ENCODE measurements at regions not wholly inside any gene's neighbourhood (a gene's known extent, or its start where the extent isn't known, plus 50 kb on each side); places are given as distances from the start of the nearest gene placed in this dataset.

- Histone ChIP-seq H3K9ac (ENCODE audit: low read depth, low read length) (no peak overlapping the region), H3K4me2 (ENCODE audit: low read length) (no peak overlapping the region), H3K27me3 (ENCODE audit: control insufficient read depth, insufficient read depth, low read length) (peaks cover 86% of the 10 kb centered on the region)
These were observed 50.4 kb upstream of the CTNNBL1 start for GRCh38 chr20:37643400-37643799.

GRCh38 chr20:37642246-37642645, 51.6 kb upstream of the CTNNBL1 start:
- Histone ChIP-seq H3K27me3 (ENCODE audit: control insufficient read depth, insufficient read depth, low read length) (peaks cover 87% of the 10 kb centered on the region), H3K4me2 (ENCODE audit: low read length) (no peak overlapping the region), H3K4me1 (ENCODE audit: control insufficient read depth, insufficient read depth, low read length) (no peaks in the 10 kb centered on the region), H3K9me3 (replicated peaks; ENCODE audit: low read length) (no peaks in the 10 kb centered on the region), H3K4me3 (ENCODE audit: low read length) (no peak overlapping the region), H3K9ac (ENCODE audit: low read depth, low read length) (no peak overlapping the region), H3K36me3 (ENCODE audit: insufficient read depth, low read length) (no peaks in the 10 kb centered on the region)

More at GRCh38 chr20:37643400-37643799, 50.4 kb upstream of the CTNNBL1 start:
- Histone ChIP-seq H3K4me3 (ENCODE audit: low read length) (no peak overlapping the region), H3K9me3 (replicated peaks; ENCODE audit: low read length) (no peaks in the 10 kb centered on the region), H3K4me1 (ENCODE audit: control insufficient read depth, insufficient read depth, low read length) (no peaks in the 10 kb centered on the region), H3K36me3 (ENCODE audit: insufficient read depth, low read length) (no peaks in the 10 kb centered on the region)

GRCh38 chr20:37640600-37641561, 52.9 kb upstream of the CTNNBL1 start:
- no peaks in the 10 kb centered on the region for H3K4me1 ChIP-seq (ENCODE audit: control insufficient read depth, insufficient read depth, low read length)
- H3K27me3 ChIP-seq (ENCODE audit: control insufficient read depth, insufficient read depth, low read length) = peaks cover 84% of the 10 kb centered on the region
- no peak overlapping the region for H3K4me3 ChIP-seq (ENCODE audit: low read length)
- no peak overlapping the region for H3K4me2 ChIP-seq (ENCODE audit: low read length)
- no peaks in the 10 kb centered on the region for H3K9me3 ChIP-seq (replicated peaks; ENCODE audit: low read length)
- H3K36me3 ChIP-seq (ENCODE audit: insufficient read depth, low read length) = no peaks in the 10 kb centered on the region
- H3K9ac ChIP-seq (ENCODE audit: low read depth, low read length) = no peak overlapping the region

GRCh38 chr20:37638527-37638926, 55.3 kb upstream of the CTNNBL1 start:
- H3K4me1 ChIP-seq (ENCODE audit: control insufficient read depth, insufficient read depth, low read length) = no peaks in the 10 kb centered on the region
- no peaks in the 10 kb centered on the region for H3K36me3 ChIP-seq (ENCODE audit: insufficient read depth, low read length)
- H3K9me3 ChIP-seq (replicated peaks; ENCODE audit: low read length) = no peaks in the 10 kb centered on the region
- no peak overlapping the region for H3K9ac ChIP-seq (ENCODE audit: low read depth, low read length)
- H3K4me2 ChIP-seq (ENCODE audit: low read length) = no peak overlapping the region
- H3K4me3 ChIP-seq (ENCODE audit: low read length) = no peak overlapping the region
- H3K27me3 ChIP-seq (ENCODE audit: control insufficient read depth, insufficient read depth, low read length) = peaks cover 69% of the 10 kb centered on the region

GRCh38 chr20:37636977-37637376, 56.9 kb upstream of the CTNNBL1 start:
- Histone ChIP-seq H3K9me3 (replicated peaks; ENCODE audit: low read length) (no peaks in the 10 kb centered on the region), H3K36me3 (ENCODE audit: insufficient read depth, low read length) (no peaks in the 10 kb centered on the region), H3K4me1 (ENCODE audit: control insufficient read depth, insufficient read depth, low read length) (no peaks in the 10 kb centered on the region), H3K27me3 (ENCODE audit: control insufficient read depth, insufficient read depth, low read length) (peaks cover 62% of the 10 kb centered on the region), H3K4me2 (ENCODE audit: low read length) (no peak overlapping the region), H3K4me3 (ENCODE audit: low read length) (no peak overlapping the region), H3K9ac (ENCODE audit: low read depth, low read length) (no peak overlapping the region)

GRCh38 chr20:37636212-37636975, 57.4 kb upstream of the CTNNBL1 start:
- no peak overlapping the region for H3K9ac ChIP-seq (ENCODE audit: low read depth, low read length)
- no peak overlapping the region for H3K4me3 ChIP-seq (ENCODE audit: low read length)
- H3K4me1 ChIP-seq (ENCODE audit: control insufficient read depth, insufficient read depth, low read length) = no peaks in the 10 kb centered on the region
- peaks cover 62% of the 10 kb centered on the region for H3K27me3 ChIP-seq (ENCODE audit: control insufficient read depth, insufficient read depth, low read length)
- H3K4me2 ChIP-seq (ENCODE audit: low read length) = no peak overlapping the region
- H3K36me3 ChIP-seq (ENCODE audit: insufficient read depth, low read length) = no peaks in the 10 kb centered on the region
- H3K9me3 ChIP-seq (replicated peaks; ENCODE audit: low read length) = no peaks in the 10 kb centered on the region

- Histone ChIP-seq H3K36me3 (ENCODE audit: insufficient read depth, low read length) (no peaks in the 10 kb centered on the region), H3K27me3 (ENCODE audit: control insufficient read depth, insufficient read depth, low read length) (peaks cover 69% of the 10 kb centered on the region), H3K4me1 (ENCODE audit: control insufficient read depth, insufficient read depth, low read length) (no peaks in the 10 kb centered on the region), H3K4me3 (ENCODE audit: low read length) (no peak overlapping the region), H3K4me2 (ENCODE audit: low read length) (no peak overlapping the region), H3K9ac (ENCODE audit: low read depth, low read length) (no peak overlapping the region), H3K9me3 (replicated peaks; ENCODE audit: low read length) (no peaks in the 10 kb centered on the region)
These were observed 62.8 kb upstream of the CTNNBL1 start for GRCh38 chr20:37630993-37631392.

- Histone ChIP-seq H3K4me1 (ENCODE audit: control insufficient read depth, insufficient read depth, low read length) (no peaks in the 10 kb centered on the region), H3K9me3 (replicated peaks; ENCODE audit: low read length) (no peaks in the 10 kb centered on the region), H3K27me3 (ENCODE audit: control insufficient read depth, insufficient read depth, low read length) (peaks cover 75% of the 10 kb centered on the region), H3K4me2 (ENCODE audit: low read length) (no peak overlapping the region), H3K9ac (ENCODE audit: low read depth, low read length) (no peak overlapping the region), H3K4me3 (ENCODE audit: low read length) (no peak overlapping the region), H3K36me3 (ENCODE audit: insufficient read depth, low read length) (no peaks in the 10 kb centered on the region)
These were observed 63.7 kb upstream of the CTNNBL1 start for GRCh38 chr20:37630166-37630565.

GRCh38 chr20:37627767-37628130, 66.1 kb upstream of the CTNNBL1 start:
- Histone ChIP-seq H3K4me1 (ENCODE audit: control insufficient read depth, insufficient read depth, low read length) (no peaks in the 10 kb centered on the region), H3K4me3 (ENCODE audit: low read length) (no peak overlapping the region), H3K9ac (ENCODE audit: low read depth, low read length) (no peak overlapping the region), H3K9me3 (replicated peaks; ENCODE audit: low read length) (no peaks in the 10 kb centered on the region), H3K4me2 (ENCODE audit: low read length) (no peak overlapping the region), H3K36me3 (ENCODE audit: insufficient read depth, low read length) (no peaks in the 10 kb centered on the region), H3K27me3 (ENCODE audit: control insufficient read depth, insufficient read depth, low read length) (peaks cover 81% of the 10 kb centered on the region)

GRCh38 chr20:37627060-37627766, 66.6 kb upstream of the CTNNBL1 start:
- Histone ChIP-seq H3K9ac (ENCODE audit: low read depth, low read length) (no peak overlapping the region), H3K4me3 (ENCODE audit: low read length) (no peak overlapping the region), H3K27me3 (ENCODE audit: control insufficient read depth, insufficient read depth, low read length) (peaks cover 79% of the 10 kb centered on the region), H3K9me3 (replicated peaks; ENCODE audit: low read length) (no peaks in the 10 kb centered on the region), H3K4me1 (ENCODE audit: control insufficient read depth, insufficient read depth, low read length) (no peaks in the 10 kb centered on the region), H3K36me3 (ENCODE audit: insufficient read depth, low read length) (no peaks in the 10 kb centered on the region), H3K4me2 (ENCODE audit: low read length) (no peak overlapping the region)

GRCh38 chr20:37624963-37625362, 68.9 kb upstream of the CTNNBL1 start:
- no peak overlapping the region for H3K4me2 ChIP-seq (ENCODE audit: low read length)
- no peaks in the 10 kb centered on the region for H3K36me3 ChIP-seq (ENCODE audit: insufficient read depth, low read length)
- no peak overlapping the region for H3K9ac ChIP-seq (ENCODE audit: low read depth, low read length)
- peaks cover 68% of the 10 kb centered on the region for H3K27me3 ChIP-seq (ENCODE audit: control insufficient read depth, insufficient read depth, low read length)
- no peak overlapping the region for H3K4me3 ChIP-seq (ENCODE audit: low read length)
- H3K9me3 ChIP-seq (replicated peaks; ENCODE audit: low read length) = no peaks in the 10 kb centered on the region
- H3K4me1 ChIP-seq (ENCODE audit: control insufficient read depth, insufficient read depth, low read length) = no peaks in the 10 kb centered on the region

Measured in skeletal muscle satellite cell (primary cell).